ENCODE measurements at regions not wholly inside any gene's neighbourhood (a gene's known extent, or its start where the extent isn't known, plus 50 kb on each side); places are given as distances from the start of the nearest gene placed in this dataset.

- H3K4me1 ChIP-seq (ENCODE audit: control insufficient read depth, insufficient read depth, low read length): no peaks in the 10 kb centered on the region
- CTCF ChIA-PET: no interaction called here
- in situ Hi-C loops (cut with HindIII; ENCODE audit: low pct_unique_long_range_greater_than_20kb, low sequenced_read_pairs): no loop called here
Measured at GRCh38 chr11:81705283-81705682, 1028.4 kb downstream of the FAM181B start.

GRCh38 chr11:81700076-81700475 lies 1033.6 kb downstream of the FAM181B start:
- POLR2A ChIA-PET: no interaction called here
- BruUV-seq (replicated peaks): no TSS peak
- intact Hi-C loops (cut with micrococcal nuclease; ENCODE audit: unreplicated experiment) (no loop called here), in situ Hi-C loops (cut with HindIII; ENCODE audit: low pct_unique_long_range_greater_than_20kb, low sequenced_read_pairs) (no loop called here)
- H3K4me3 ChIP-seq (ENCODE audit: low read depth in 2 of 2, low read length in 2 of 2): no peak overlapping the region
- no peaks in the 10 kb centered on the region for H3K4me1 ChIP-seq (ENCODE audit: control insufficient read depth, insufficient read depth, low read length)
- peaks cover 8% of the 10 kb centered on the region for H3K9me3 ChIP-seq (ENCODE audit: control insufficient read depth, insufficient read depth, low read depth, low read length)
- ATAC-seq: no peak
- H3K27me3 ChIP-seq (ENCODE audit: control insufficient read depth, insufficient read depth, low read length): no peaks in the 10 kb centered on the region
- no peaks in the 10 kb centered on the region for H3K36me3 ChIP-seq (ENCODE audit: control insufficient read depth, insufficient read depth, low read length)
- TF ChIP-seq REST (IDR thresholded peaks at IDR 0.05; ENCODE audit: insufficient read depth in 1 of 2, low read depth in 2 of 2, low read length in 1 of 2) (no peak), SIN3A (IDR thresholded peaks at IDR 0.05; ENCODE audit: borderline replicate concordance, insufficient read depth, low read depth, low read length) (no peak), POLR2AphosphoS5 (IDR thresholded peaks at IDR 0.05; ENCODE audit: low read depth, low read length) (no peak), TCF7L2 (IDR thresholded peaks at IDR 0.05; ENCODE audit: low read depth, low read length) (no peak), CTCF (IDR thresholded peaks at IDR 0.05) (no peak)
- DNase-seq (ENCODE audit: low read depth, low spot score): no peak
- CTCF ChIA-PET: no interaction called here
- H3K27ac ChIP-seq (ENCODE audit: low read length): no peak overlapping the region

More at GRCh38 chr11:81705283-81705682, 1028.4 kb downstream of the FAM181B start:
- BruUV-seq (replicated peaks): no TSS peak
- intact Hi-C loops (cut with micrococcal nuclease; ENCODE audit: unreplicated experiment): no loop called here
- Histone ChIP-seq H3K9me3 (ENCODE audit: control insufficient read depth, insufficient read depth, low read depth, low read length) (peaks cover 10% of the 10 kb centered on the region), H3K36me3 (ENCODE audit: control insufficient read depth, insufficient read depth, low read length) (no peaks in the 10 kb centered on the region), H3K27ac (ENCODE audit: low read length) (no peak overlapping the region), H3K4me3 (ENCODE audit: low read depth in 2 of 2, low read length in 2 of 2) (no peak overlapping the region), H3K27me3 (ENCODE audit: control insufficient read depth, insufficient read depth, low read length) (no peaks in the 10 kb centered on the region)
- DNase-seq (ENCODE audit: low read depth, low spot score) (no peak), ATAC-seq (no peak)
- POLR2A ChIA-PET: interaction anchor here (0.6 kb wide), 1 partner anchor 59 kb away, joined by 20 read pairs; no protein-coding TSS in a partner anchor
- TF ChIP-seq CTCF (IDR thresholded peaks at IDR 0.05) (no peak), REST (IDR thresholded peaks at IDR 0.05; ENCODE audit: insufficient read depth in 1 of 2, low read depth in 2 of 2, low read length in 1 of 2) (no peak), SIN3A (IDR thresholded peaks at IDR 0.05; ENCODE audit: borderline replicate concordance, insufficient read depth, low read depth, low read length) (no peak), POLR2AphosphoS5 (IDR thresholded peaks at IDR 0.05; ENCODE audit: low read depth, low read length) (no peak), TCF7L2 (IDR thresholded peaks at IDR 0.05; ENCODE audit: low read depth, low read length) (no peak)

All from Panc1 (cell line).